ENCODE measurements at regions not wholly inside any gene's neighbourhood (a gene's known extent, or its start where the extent isn't known, plus 50 kb on each side); places are given as distances from the start of the nearest gene placed in this dataset.

DNA sequence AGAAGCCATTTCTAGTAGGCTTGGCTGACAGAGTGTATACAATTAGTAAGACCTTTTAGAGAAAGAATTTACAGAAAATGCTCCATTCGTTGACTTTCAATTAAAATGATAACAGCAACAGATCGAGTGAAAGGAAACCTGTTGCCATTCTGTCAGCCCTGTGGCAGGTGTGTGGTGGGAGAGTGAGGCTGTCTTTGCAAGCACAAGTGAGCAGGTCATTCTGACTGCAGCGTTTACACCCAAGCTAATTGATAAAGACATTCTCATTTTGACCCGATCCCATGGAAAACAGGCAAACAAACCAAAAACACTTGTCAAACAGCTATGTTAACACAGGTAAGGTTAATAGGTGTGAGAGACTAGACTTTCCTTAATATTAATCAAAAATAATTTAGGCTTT lies 257.3 kb downstream of the PTBP2 start:
- TF ChIP-seq, protein P1, sequence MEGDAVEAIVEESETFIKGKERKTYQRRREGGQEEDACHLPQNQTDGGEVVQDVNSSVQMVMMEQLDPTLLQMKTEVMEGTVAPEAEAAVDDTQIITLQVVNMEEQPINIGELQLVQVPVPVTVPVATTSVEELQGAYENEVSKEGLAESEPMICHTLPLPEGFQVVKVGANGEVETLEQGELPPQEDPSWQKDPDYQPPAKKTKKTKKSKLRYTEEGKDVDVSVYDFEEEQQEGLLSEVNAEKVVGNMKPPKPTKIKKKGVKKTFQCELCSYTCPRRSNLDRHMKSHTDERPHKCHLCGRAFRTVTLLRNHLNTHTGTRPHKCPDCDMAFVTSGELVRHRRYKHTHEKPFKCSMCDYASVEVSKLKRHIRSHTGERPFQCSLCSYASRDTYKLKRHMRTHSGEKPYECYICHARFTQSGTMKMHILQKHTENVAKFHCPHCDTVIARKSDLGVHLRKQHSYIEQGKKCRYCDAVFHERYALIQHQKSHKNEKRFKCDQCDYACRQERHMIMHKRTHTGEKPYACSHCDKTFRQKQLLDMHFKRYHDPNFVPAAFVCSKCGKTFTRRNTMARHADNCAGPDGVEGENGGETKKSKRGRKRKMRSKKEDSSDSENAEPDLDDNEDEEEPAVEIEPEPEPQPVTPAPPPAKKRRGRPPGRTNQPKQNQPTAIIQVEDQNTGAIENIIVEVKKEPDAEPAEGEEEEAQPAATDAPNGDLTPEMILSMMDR (IDR thresholded peaks at IDR 0.05; ENCODE audit: low read depth, low read length, missing control alignments), result no peak
- Histone ChIP-seq H3K36me3 (replicated peaks) (no peaks in the 10 kb centered on the region), H3K4me3 (ENCODE audit: low read depth, low read length) (no peak overlapping the region), H3K27ac (no peak overlapping the region), H3K27me3 (replicated peaks) (no peaks in the 10 kb centered on the region)
- in situ Hi-C loops (cut with HindIII; ENCODE audit: low pct_ligation_motif_present, low sequenced_read_pairs), result no loop called here
- DNase-seq, result no peak

DNA sequence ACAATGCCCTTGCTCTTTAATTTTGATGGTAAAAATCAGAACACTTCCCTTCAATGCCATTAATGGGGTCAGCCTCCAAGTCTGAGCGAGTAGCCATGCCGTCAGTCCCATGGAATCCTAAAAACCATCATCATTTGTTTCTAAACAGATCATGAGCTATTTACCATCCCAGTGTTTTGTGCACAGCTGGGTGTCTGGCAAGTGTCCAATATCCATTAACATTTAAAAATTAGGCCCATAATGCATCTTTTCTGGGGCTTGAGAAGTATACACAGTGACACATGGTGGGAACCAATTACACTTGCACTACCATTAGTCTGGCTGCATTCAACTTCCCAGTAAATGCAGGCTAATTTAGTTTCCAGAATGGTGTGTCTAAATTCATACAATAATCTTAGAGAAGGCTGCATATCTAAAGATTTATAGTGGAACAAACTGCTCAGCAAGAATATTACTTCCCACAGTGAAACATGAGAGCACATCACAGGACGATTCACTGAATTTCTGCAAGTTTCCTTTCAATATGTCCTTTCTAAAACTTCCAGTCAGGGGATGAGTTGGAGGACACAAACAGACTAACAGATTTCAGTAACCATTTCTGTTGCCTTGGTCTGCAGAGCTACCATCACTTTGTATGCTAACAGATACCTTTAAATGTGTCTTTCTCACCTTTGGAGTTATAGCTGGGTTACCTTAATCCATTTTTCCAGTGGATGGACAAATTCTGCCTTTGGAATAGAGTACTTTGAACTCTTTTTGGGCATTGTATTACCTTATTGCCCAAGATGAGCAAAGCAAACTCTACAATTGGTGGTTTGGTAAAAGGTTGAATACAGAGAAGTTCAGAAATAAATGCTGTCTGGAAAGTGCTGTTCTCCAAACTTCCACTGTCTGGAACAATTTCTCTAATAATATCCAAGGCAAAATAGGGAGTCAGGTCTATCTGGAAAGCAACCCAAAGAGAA lies 258.0 kb downstream of the PTBP2 start:
- no peak for DNase-seq
- in situ Hi-C loops (cut with HindIII; ENCODE audit: low pct_ligation_motif_present, low sequenced_read_pairs), result no loop called here
- Histone ChIP-seq H3K36me3 (replicated peaks) (no peaks in the 10 kb centered on the region), H3K27me3 (replicated peaks) (no peaks in the 10 kb centered on the region), H3K4me3 (ENCODE audit: low read depth, low read length) (no peak overlapping the region), H3K27ac (no peak overlapping the region)
- TF ChIP-seq, protein P1 (IDR thresholded peaks at IDR 0.05; ENCODE audit: low read depth, low read length, missing control alignments), result no peak

DNA sequence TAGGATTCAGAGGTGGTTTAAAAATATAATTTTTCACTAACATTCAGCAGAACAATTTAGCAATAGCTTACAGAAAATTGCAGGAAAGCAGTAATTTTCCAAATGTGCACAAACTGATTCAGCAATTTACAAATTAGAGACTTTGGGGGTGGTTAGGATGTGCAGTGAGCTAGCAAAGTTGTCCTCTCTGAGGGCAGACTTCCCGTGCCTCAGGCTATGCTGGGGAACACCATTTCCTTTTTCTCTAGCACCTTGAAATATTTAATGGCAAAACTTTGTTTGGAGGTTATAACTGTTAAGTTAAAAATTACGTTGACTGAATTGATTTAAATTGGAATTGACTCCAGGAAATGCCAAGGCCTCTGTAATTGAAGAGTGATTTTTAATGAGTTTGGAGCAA lies 258.9 kb downstream of the PTBP2 start:
- Histone ChIP-seq H3K4me3 (ENCODE audit: low read depth, low read length) (no peak overlapping the region), H3K36me3 (replicated peaks) (no peaks in the 10 kb centered on the region), H3K27ac (no peak overlapping the region), H3K27me3 (replicated peaks) (no peaks in the 10 kb centered on the region)
- TF ChIP-seq, protein P1 (IDR thresholded peaks at IDR 0.05; ENCODE audit: low read depth, low read length, missing control alignments), result no peak
- no peak for DNase-seq
- in situ Hi-C loops (cut with HindIII; ENCODE audit: low pct_ligation_motif_present, low sequenced_read_pairs), result no loop called here

GRCh38 chr1:96981181-96981580 lies 259.6 kb downstream of the PTBP2 start:
- Histone ChIP-seq H3K36me3 (replicated peaks) (no peaks in the 10 kb centered on the region), H3K27ac (no peak overlapping the region), H3K27me3 (replicated peaks) (no peaks in the 10 kb centered on the region), H3K4me3 (ENCODE audit: low read depth, low read length) (no peak overlapping the region)
- in situ Hi-C loops (cut with HindIII; ENCODE audit: low pct_ligation_motif_present, low sequenced_read_pairs), result no loop called here
- TF ChIP-seq, protein P1 (IDR thresholded peaks at IDR 0.05; ENCODE audit: low read depth, low read length, missing control alignments), result no peak
- no peak for DNase-seq

DNA sequence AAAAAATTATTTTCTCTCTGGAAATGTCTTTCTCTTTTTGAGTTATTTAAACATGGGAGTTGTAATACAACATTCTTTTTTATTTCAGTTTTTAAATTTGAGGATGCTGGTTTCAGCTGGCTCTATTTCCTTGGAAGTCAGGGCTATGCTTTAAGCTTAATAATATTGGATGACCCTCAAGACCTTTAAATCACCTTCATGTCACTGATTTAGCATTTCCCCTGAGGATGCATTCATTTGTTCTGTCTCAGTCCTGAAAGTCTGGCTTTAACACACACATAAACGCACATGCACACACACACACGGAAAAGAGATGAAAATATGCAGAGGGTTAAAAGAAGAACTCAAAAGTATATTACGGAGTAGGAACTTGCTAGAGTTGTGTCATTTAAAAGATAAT lies 260.5 kb downstream of the PTBP2 start:
- TF ChIP-seq, protein P1 (IDR thresholded peaks at IDR 0.05; ENCODE audit: low read depth, low read length, missing control alignments), result no peak
- Histone ChIP-seq H3K36me3 (replicated peaks) (no peaks in the 10 kb centered on the region), H3K4me3 (ENCODE audit: low read depth, low read length) (no peak overlapping the region), H3K27me3 (replicated peaks) (no peaks in the 10 kb centered on the region), H3K27ac (no peak overlapping the region)
- no peak for DNase-seq
- in situ Hi-C loops (cut with HindIII; ENCODE audit: low pct_ligation_motif_present, low sequenced_read_pairs), result no loop called here
